HAP-1 (cell line): ENCODE measurements at regions not wholly inside any gene's neighbourhood (a gene's known extent, or its start where the extent isn't known, plus 50 kb on each side); places are given as distances from the start of the nearest gene placed in this dataset.

ENCODE experiments used
- DNase-seq, 2 experiments: peaks; one replicate each; pipeline ENCODE4 v3.0.0-alpha.2; 2016 to 2020; ENCODE audit warnings: low spot score in 2 of 2
- H3K27me3 ChIP-seq: fragments of 250-450 bp; sonication (Bioruptor Pico); 2 replicates; pipeline ENCODE4 v1.5.1; 2020; ENCODE audit warnings: low read depth, mild to moderate bottlenecking, moderate library complexity
- H3K36me3 ChIP-seq: fragments of 250-450 bp; sonication (Bioruptor Pico); replicated peaks from 2 replicates; pipeline ENCODE4 v1.5.1; 2020; ENCODE audit warnings: mild to moderate bottlenecking
- H3K4me1 ChIP-seq: fragments of 250-450 bp; sonication (Bioruptor Pico); 2 replicates; pipeline ENCODE4 v1.5.1; 2020; ENCODE audit warnings: mild to moderate bottlenecking
- H3K4me3 ChIP-seq: fragments of 250-450 bp; sonication (Bioruptor Pico); 2 replicates; pipeline ENCODE4 v1.5.1; 2020; ENCODE audit warnings: mild to moderate bottlenecking, moderate library complexity
- H3K9me3 ChIP-seq: fragments of 250-450 bp; sonication (Bioruptor Pico); 2 replicates; pipeline ENCODE4 v1.5.1; 2020; ENCODE audit warnings: mild to moderate bottlenecking, moderate library complexity
- in situ Hi-C: fragments of 300-500 bp; cut with MboI; formaldehyde crosslinking; loops from 3 replicates; pipeline ENCODE4 v1.14.3; 2020; ENCODE audit warnings: low sequenced_read_pairs, inconsistent platforms, mixed read lengths

- in situ Hi-C loops, result no loop called here
- Histone ChIP-seq H3K9me3 (no peaks in the 10 kb centered on the region), H3K4me1 (no peaks in the 10 kb centered on the region), H3K4me3 (no peak overlapping the region), H3K36me3 (no peaks in the 10 kb centered on the region), H3K27me3 (no peaks in the 10 kb centered on the region)
- no peak for DNase-seq
Measured at GRCh38 chr6:54017877-54018276, 93.4 kb upstream of the MLIP start.

GRCh38 chr6:54018722-54019121 lies 92.5 kb upstream of the MLIP start:
- Histone ChIP-seq H3K9me3 (no peaks in the 10 kb centered on the region), H3K4me3 (no peak overlapping the region), H3K27me3 (no peaks in the 10 kb centered on the region), H3K4me1 (no peaks in the 10 kb centered on the region), H3K36me3 (no peaks in the 10 kb centered on the region)
- in situ Hi-C loops, result no loop called here
- DNase-seq, result no peak

GRCh38 chr6:54019860-54020259 lies 91.4 kb upstream of the MLIP start:
- no peaks in the 10 kb centered on the region for H3K36me3 ChIP-seq
- in situ Hi-C loops, result no loop called here
- no peaks in the 10 kb centered on the region for H3K9me3 ChIP-seq
- DNase-seq, result no peak
- no peaks in the 10 kb centered on the region for H3K27me3 ChIP-seq
- H3K4me3 ChIP-seq, result no peak overlapping the region
- no peaks in the 10 kb centered on the region for H3K4me1 ChIP-seq

- in situ Hi-C loops, result no loop called here
Measured at GRCh38 chr6:54020334-54020733, 90.9 kb upstream of the MLIP start.

GRCh38 chr6:54026652-54027400 lies 84.4 kb upstream of the MLIP start:
- H3K9me3 ChIP-seq, result no peaks in the 10 kb centered on the region
- H3K4me3 ChIP-seq, result no peak overlapping the region
- H3K36me3 ChIP-seq, result no peaks in the 10 kb centered on the region
- no peak for DNase-seq
- no peaks in the 10 kb centered on the region for H3K27me3 ChIP-seq
- no peaks in the 10 kb centered on the region for H3K4me1 ChIP-seq
- in situ Hi-C loops, result no loop called here

More at GRCh38 chr6:54020334-54020733, 90.9 kb upstream of the MLIP start:
- Histone ChIP-seq H3K9me3 (no peaks in the 10 kb centered on the region), H3K4me1 (no peaks in the 10 kb centered on the region), H3K27me3 (no peaks in the 10 kb centered on the region), H3K4me3 (no peak overlapping the region), H3K36me3 (no peaks in the 10 kb centered on the region)
- no peak for DNase-seq

- Histone ChIP-seq H3K4me3 (no peak overlapping the region), H3K4me1 (no peaks in the 10 kb centered on the region), H3K36me3 (no peaks in the 10 kb centered on the region), H3K27me3 (no peaks in the 10 kb centered on the region), H3K9me3 (no peaks in the 10 kb centered on the region)
- no peak for DNase-seq
- in situ Hi-C loops, result no loop called here
Measured at GRCh38 chr6:54028170-54028569, 83.1 kb upstream of the MLIP start.

GRCh38 chr6:54029187-54029586 lies 82.1 kb upstream of the MLIP start:
- Histone ChIP-seq H3K4me1 (no peaks in the 10 kb centered on the region), H3K9me3 (no peaks in the 10 kb centered on the region), H3K4me3 (no peak overlapping the region), H3K27me3 (no peaks in the 10 kb centered on the region), H3K36me3 (no peaks in the 10 kb centered on the region)
- in situ Hi-C loops, result no loop called here
- no peak for DNase-seq

GRCh38 chr6:54031169-54031568 lies 80.1 kb upstream of the MLIP start:
- DNase-seq, result no peak
- no peaks in the 10 kb centered on the region for H3K36me3 ChIP-seq
- no peaks in the 10 kb centered on the region for H3K27me3 ChIP-seq
- H3K4me1 ChIP-seq, result no peaks in the 10 kb centered on the region
- in situ Hi-C loops, result no loop called here
- no peaks in the 10 kb centered on the region for H3K9me3 ChIP-seq
- no peak overlapping the region for H3K4me3 ChIP-seq

- Histone ChIP-seq H3K4me3 (no peak overlapping the region), H3K9me3 (no peaks in the 10 kb centered on the region), H3K36me3 (no peaks in the 10 kb centered on the region), H3K4me1 (no peaks in the 10 kb centered on the region), H3K27me3 (no peaks in the 10 kb centered on the region)
- in situ Hi-C loops, result no loop called here
- no peak for DNase-seq
Measured at GRCh38 chr6:54037277-54037779, 73.9 kb upstream of the MLIP start.

GRCh38 chr6:54040545-54040944 lies 70.7 kb upstream of the MLIP start:
- Histone ChIP-seq H3K9me3 (no peaks in the 10 kb centered on the region), H3K27me3 (no peaks in the 10 kb centered on the region), H3K4me1 (no peaks in the 10 kb centered on the region), H3K36me3 (no peaks in the 10 kb centered on the region), H3K4me3 (no peak overlapping the region)
- no peak for DNase-seq
- in situ Hi-C loops, result no loop called here

- no peaks in the 10 kb centered on the region for H3K27me3 ChIP-seq
- no peaks in the 10 kb centered on the region for H3K9me3 ChIP-seq
- H3K36me3 ChIP-seq, result no peaks in the 10 kb centered on the region
- no peak overlapping the region for H3K4me3 ChIP-seq
- in situ Hi-C loops, result no loop called here
- DNase-seq, result no peak
- no peaks in the 10 kb centered on the region for H3K4me1 ChIP-seq
Measured at GRCh38 chr6:54041239-54041638, 70.0 kb upstream of the MLIP start.

- no peaks in the 10 kb centered on the region for H3K36me3 ChIP-seq
- no peaks in the 10 kb centered on the region for H3K27me3 ChIP-seq
- in situ Hi-C loops, result no loop called here
- no peak overlapping the region for H3K4me3 ChIP-seq
- H3K4me1 ChIP-seq, result no peaks in the 10 kb centered on the region
- DNase-seq, result peak in 1 of 2 experiments; percentile 1
- no peaks in the 10 kb centered on the region for H3K9me3 ChIP-seq
Measured at GRCh38 chr6:54043360-54043759, 67.9 kb upstream of the MLIP start.

- DNase-seq, result no peak
- no peaks in the 10 kb centered on the region for H3K36me3 ChIP-seq
- H3K4me1 ChIP-seq, result no peaks in the 10 kb centered on the region
- H3K4me3 ChIP-seq, result no peak overlapping the region
- in situ Hi-C loops, result no loop called here
- no peaks in the 10 kb centered on the region for H3K9me3 ChIP-seq
- no peaks in the 10 kb centered on the region for H3K27me3 ChIP-seq
Measured at GRCh38 chr6:54044059-54044458, 67.2 kb upstream of the MLIP start.

- H3K4me1 ChIP-seq, result peaks cover 2% of the 10 kb centered on the region; the same call in 1 of the 2 replicates
- in situ Hi-C loops, result no loop called here
- H3K4me3 ChIP-seq, result no peak overlapping the region
- no peaks in the 10 kb centered on the region for H3K36me3 ChIP-seq
- no peaks in the 10 kb centered on the region for H3K27me3 ChIP-seq
- DNase-seq, result peak in 1 of 2 experiments; percentile 2
- no peaks in the 10 kb centered on the region for H3K9me3 ChIP-seq
Measured at GRCh38 chr6:54048782-54049181, 62.5 kb upstream of the MLIP start.

GRCh38 chr6:54050750-54051149 lies 60.5 kb upstream of the MLIP start:
- H3K27me3 ChIP-seq, result no peaks in the 10 kb centered on the region
- in situ Hi-C loops, result no loop called here
- H3K9me3 ChIP-seq, result no peaks in the 10 kb centered on the region
- peak in 1 of 2 experiments; percentile 2 for DNase-seq
- H3K4me3 ChIP-seq, result no peak overlapping the region
- no peaks in the 10 kb centered on the region for H3K36me3 ChIP-seq
- peaks cover 4% of the 10 kb centered on the region; the same call in 1 of the 2 replicates for H3K4me1 ChIP-seq
